ENCODE measurements at regions not wholly inside any gene's neighbourhood (a gene's known extent, or its start where the extent isn't known, plus 50 kb on each side); places are given as distances from the start of the nearest gene placed in this dataset.
A peak's percentile ranks its signal among the peaks of the same experiment; 100 is the strongest.

GRCh38 chr21:32132881-32133280, 146.0 kb downstream of the MIS18A start:
- no peak for DNase-seq

- DNase-seq, result no peak
Observed at GRCh38 chr21:32132409-32132808, 146.4 kb downstream of the MIS18A start.

GRCh38 chr21:32131960-32132359, 146.9 kb downstream of the MIS18A start:
- peak; percentile 11 for DNase-seq

GRCh38 chr21:32131164-32131563, 147.7 kb downstream of the MIS18A start:
- DNase-seq, result no peak

- no peak for DNase-seq
Observed at GRCh38 chr21:32130031-32130891, 148.6 kb downstream of the MIS18A start.

- DNase-seq, result no peak
Observed at GRCh38 chr21:32127081-32127480, 151.8 kb downstream of the MIS18A start.

- no peak for DNase-seq
Observed at GRCh38 chr21:32122082-32122481, 156.8 kb downstream of the MIS18A start.

- no peak for DNase-seq
Observed at GRCh38 chr21:32120230-32120629, 158.6 kb downstream of the MIS18A start.

- DNase-seq, result no peak
Observed at GRCh38 chr21:32119811-32120210, 159.0 kb downstream of the MIS18A start.

- DNase-seq, result no peak
Observed at GRCh38 chr21:32119389-32119788, 159.5 kb downstream of the MIS18A start.

- DNase-seq, result no peak
Observed at GRCh38 chr21:32114419-32115035, 164.3 kb downstream of the MIS18A start.

- DNase-seq, result no peak
Observed at GRCh38 chr21:32113486-32113885, 165.4 kb downstream of the MIS18A start.

GRCh38 chr21:32112195-32112594, 166.7 kb downstream of the MIS18A start:
- peak; percentile 6 for DNase-seq

GRCh38 chr21:32108566-32108965, 170.3 kb downstream of the MIS18A start:
- DNase-seq, result no peak

GRCh38 chr21:32103361-32103760, 175.5 kb downstream of the MIS18A start:
- DNase-seq, result no peak

- no peak for DNase-seq
Observed at GRCh38 chr21:32102426-32102825, 176.4 kb downstream of the MIS18A start.

GRCh38 chr21:32101277-32101676, 177.6 kb downstream of the MIS18A start:
- DNase-seq, result no peak

- DNase-seq, result no peak
Observed at GRCh38 chr21:32100423-32100822, 178.4 kb downstream of the MIS18A start.

- DNase-seq, result peak; percentile 6
Observed at GRCh38 chr21:32099812-32100416, 178.9 kb downstream of the MIS18A start.

- peak; percentile 49 for DNase-seq
Observed at GRCh38 chr21:32096411-32096810, 182.4 kb downstream of the MIS18A start.

GRCh38 chr21:32094804-32095203, 184.0 kb downstream of the MIS18A start:
- no peak for DNase-seq

- DNase-seq, result no peak
Observed at GRCh38 chr21:32093646-32094462, 185.0 kb downstream of the MIS18A start.

- no peak for DNase-seq
Observed at GRCh38 chr21:32090956-32091355, 187.9 kb downstream of the MIS18A start.
